A172 (cell line): ENCODE measurements at regions not wholly inside any gene's neighbourhood (a gene's known extent, or its start where the extent isn't known, plus 50 kb on each side); places are given as distances from the start of the nearest gene placed in this dataset.
A peak's percentile ranks its signal among the peaks of the same experiment; 100 is the strongest.
"Not testable (repeated sequence)": the region's sequence is repeated elsewhere in the genome, so short reads cannot be mapped to it uniquely, and the experiment has no call there.

Source experiments
- DNase-seq: peaks from one replicate; pipeline ENCODE4 v3.0.0-alpha.2; 2015; ENCODE audit warnings: low spot score

- no peak for DNase-seq
These were observed 151.5 kb upstream of the KLF6 start for GRCh38 chr10:3936422-3937040.

- peak; percentile 30 for DNase-seq
These were observed 150.9 kb upstream of the KLF6 start for GRCh38 chr10:3935933-3936359.

GRCh38 chr10:3935141-3935540, 150.1 kb upstream of the KLF6 start:
- DNase-seq = peak; percentile 15

- DNase-seq = no peak
These were observed 148.7 kb upstream of the KLF6 start for GRCh38 chr10:3933733-3934132.

GRCh38 chr10:3932597-3933375, 147.8 kb upstream of the KLF6 start:
- no peak for DNase-seq

GRCh38 chr10:3931901-3932300, 146.9 kb upstream of the KLF6 start:
- no peak for DNase-seq

GRCh38 chr10:3931224-3931623, 146.2 kb upstream of the KLF6 start:
- no peak for DNase-seq

- DNase-seq = no peak
These were observed 143.6 kb upstream of the KLF6 start for GRCh38 chr10:3928569-3928968.

- no peak for DNase-seq
These were observed 143.1 kb upstream of the KLF6 start for GRCh38 chr10:3928078-3928477.

GRCh38 chr10:3926675-3927525, 141.9 kb upstream of the KLF6 start:
- DNase-seq = peak; percentile 66

GRCh38 chr10:3926258-3926657, 141.2 kb upstream of the KLF6 start:
- DNase-seq = peak; percentile 28

- no peak for DNase-seq
These were observed 140.2 kb upstream of the KLF6 start for GRCh38 chr10:3925184-3925583.

- peak; percentile 95 for DNase-seq
These were observed 139.3 kb upstream of the KLF6 start for GRCh38 chr10:3924344-3924743.

GRCh38 chr10:3923033-3923432, 138.0 kb upstream of the KLF6 start:
- DNase-seq = no peak

- no peak for DNase-seq
These were observed 134.8 kb upstream of the KLF6 start for GRCh38 chr10:3919709-3920308.

- not testable (repeated sequence) for DNase-seq
These were observed 132.4 kb upstream of the KLF6 start for GRCh38 chr10:3917392-3917791.

- DNase-seq = no peak
These were observed 129.7 kb upstream of the KLF6 start for GRCh38 chr10:3914733-3915132.

- no peak for DNase-seq
These were observed 126.9 kb upstream of the KLF6 start for GRCh38 chr10:3911713-3912442.

- no peak for DNase-seq
These were observed 126.2 kb upstream of the KLF6 start for GRCh38 chr10:3911241-3911640.

GRCh38 chr10:3909339-3909738, 124.3 kb upstream of the KLF6 start:
- DNase-seq = no peak

- DNase-seq = no peak
These were observed 123.2 kb upstream of the KLF6 start for GRCh38 chr10:3908183-3908582.
